GM18505 (cell line): ENCODE measurements at regions not wholly inside any gene's neighbourhood (a gene's known extent, or its start where the extent isn't known, plus 50 kb on each side); places are given as distances from the start of the nearest gene placed in this dataset.

Source experiments
- ATAC-seq: cut with Tn5 transposase; IDR thresholded peaks from one replicate; pipeline ENCODE4 v1.9.1; 2021; ENCODE audit not compliant: unreplicated experiment
- POLR2A ChIP-seq: IDR thresholded peaks from 4 replicates; pipeline ENCODE4 v1.6.1; 2011; ENCODE audit warnings: borderline replicate concordance; ENCODE audit not compliant: insufficient read depth, insufficient read length; ENCODE audit errors: extremely low read depth

DNA sequence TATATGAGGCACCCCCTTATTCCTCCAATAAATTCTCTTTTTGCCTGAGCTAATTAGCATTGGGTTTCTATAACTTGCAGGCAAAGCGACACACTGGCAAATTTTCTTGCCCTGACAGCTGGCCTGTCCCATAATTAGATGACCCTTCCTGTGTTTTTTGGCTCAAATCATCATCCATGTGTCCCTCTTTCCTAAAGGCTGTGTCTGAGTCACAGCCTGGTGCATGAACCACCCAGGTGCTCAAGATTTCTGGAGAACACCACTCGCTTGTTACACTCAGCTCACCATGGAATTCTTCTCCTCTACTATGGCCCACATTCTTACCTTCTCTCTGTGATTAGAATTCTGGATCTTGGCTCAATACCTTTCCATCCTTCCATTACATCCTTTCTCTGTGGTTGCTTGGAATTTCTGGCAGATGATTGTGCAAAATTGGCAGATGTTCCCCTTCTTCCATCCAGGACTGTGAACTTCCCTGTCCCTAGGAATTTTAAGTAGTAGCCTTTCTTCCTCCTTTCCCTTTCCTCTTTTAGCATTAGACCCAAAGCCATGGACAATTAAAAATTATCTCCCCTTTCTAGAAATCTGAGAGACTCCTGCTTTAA, 116.0 kb upstream of the ANKRD1 start:
- no peak for ATAC-seq
- no peak for TF ChIP-seq POLR2A

- TF ChIP-seq POLR2A, result no peak
- no peak for ATAC-seq
Observed at GRCh38 chr10:91038971-91039370, 118.1 kb upstream of the ANKRD1 start.

DNA sequence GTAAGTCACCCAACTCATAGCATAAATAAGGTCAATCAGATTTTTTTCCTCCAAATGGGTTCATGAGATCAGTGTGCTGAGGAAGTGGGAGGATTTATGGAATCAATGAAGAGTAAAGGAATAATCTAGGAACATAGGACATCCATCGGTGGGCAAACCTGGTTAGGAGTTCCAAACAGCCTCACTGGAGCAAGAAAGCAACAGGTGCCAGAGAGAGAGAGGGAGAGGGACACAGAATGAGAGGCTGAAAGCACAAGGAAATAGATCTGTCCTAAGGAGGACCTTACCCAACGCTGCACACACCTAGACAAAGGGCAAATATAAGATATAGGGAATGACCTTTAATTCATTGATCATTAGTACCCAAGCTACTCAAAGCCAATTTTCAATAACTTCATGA, 119.5 kb upstream of the ANKRD1 start:
- TF ChIP-seq POLR2A, result no peak
- ATAC-seq, result no peak

- no peak for TF ChIP-seq POLR2A
Observed at GRCh38 chr10:91042069-91042468, 121.2 kb upstream of the ANKRD1 start.

GRCh38 chr10:91043173-91043910, 122.5 kb upstream of the ANKRD1 start:
- no peak for ATAC-seq

More at GRCh38 chr10:91042069-91042468, 121.2 kb upstream of the ANKRD1 start:
- ATAC-seq, result no peak

DNA sequence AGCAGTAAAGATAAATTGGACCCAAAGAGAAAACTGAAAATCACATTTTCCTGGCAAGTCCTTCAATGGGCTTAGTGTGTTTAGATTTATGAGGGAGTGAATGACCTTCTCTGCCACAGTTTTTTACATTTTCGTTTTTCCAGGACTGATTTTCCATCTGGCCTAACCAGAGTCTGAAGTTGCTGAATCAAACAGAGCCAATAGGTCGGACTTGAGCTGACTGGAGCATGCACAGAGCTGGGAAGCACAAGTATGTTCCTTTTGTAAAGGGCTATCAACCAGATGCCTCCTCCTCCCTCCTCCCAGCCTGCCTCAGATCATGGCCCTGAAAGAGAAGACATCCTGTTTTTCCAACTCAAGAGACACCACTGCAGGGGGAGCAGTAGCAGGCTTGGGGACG, 126.0 kb upstream of the ANKRD1 start:
- ATAC-seq, result no peak
- no peak for TF ChIP-seq POLR2A

More at GRCh38 chr10:91043173-91043910, 122.5 kb upstream of the ANKRD1 start:
- TF ChIP-seq POLR2A, result no peak

DNA sequence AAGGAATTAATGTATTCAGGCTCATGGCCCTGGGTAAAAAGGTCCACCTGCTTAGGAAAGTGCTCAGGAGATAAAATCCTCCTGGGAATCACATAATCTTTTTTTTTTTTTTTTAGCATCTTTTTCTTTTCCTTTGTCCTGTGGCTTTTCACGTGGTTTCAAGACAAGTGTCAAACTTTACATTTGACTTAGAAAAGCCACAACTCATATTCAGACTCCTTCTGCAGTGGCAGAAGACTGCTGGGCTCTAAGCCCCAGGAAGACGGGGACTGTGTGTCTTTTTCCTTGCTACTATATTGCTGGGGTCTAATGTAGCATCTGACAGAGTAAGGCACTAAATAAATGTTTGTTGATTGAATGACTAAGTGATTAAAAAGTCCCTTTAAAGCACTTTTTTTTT, 127.5 kb upstream of the ANKRD1 start:
- no peak for ATAC-seq
- no peak for TF ChIP-seq POLR2A

DNA sequence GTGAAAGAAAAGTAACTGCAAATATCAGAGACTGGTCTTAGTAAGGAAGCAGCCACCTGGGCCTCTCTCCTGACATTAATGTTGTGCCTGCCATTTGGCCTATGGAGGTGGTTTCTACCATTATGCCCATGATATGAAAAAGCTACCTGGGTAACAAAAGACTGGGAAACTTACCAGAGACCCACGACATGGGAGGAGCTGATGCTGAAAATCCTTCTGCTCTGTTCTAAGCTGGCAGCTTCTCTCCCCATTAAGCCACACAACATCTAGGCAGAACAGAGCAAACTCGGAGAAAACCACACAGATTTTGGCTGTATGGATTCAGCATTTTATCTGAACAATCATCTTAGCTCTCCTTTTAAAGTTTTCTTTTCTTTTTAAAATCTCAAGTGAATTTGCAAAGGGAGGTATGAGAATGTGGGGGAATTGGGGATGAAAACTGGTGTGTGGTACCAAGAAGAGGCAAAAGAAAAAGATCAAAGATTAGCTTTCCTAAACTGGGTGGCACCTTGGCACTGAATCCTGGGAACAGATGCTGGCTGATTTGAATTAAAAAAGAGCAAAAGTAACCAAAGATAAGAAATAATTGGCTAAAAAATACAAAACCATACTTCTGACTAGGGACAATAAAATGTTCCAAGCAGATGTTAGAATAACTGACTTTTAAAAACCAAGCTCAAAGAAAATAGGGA, 128.6 kb upstream of the ANKRD1 start:
- no peak for ATAC-seq
- no peak for TF ChIP-seq POLR2A

DNA sequence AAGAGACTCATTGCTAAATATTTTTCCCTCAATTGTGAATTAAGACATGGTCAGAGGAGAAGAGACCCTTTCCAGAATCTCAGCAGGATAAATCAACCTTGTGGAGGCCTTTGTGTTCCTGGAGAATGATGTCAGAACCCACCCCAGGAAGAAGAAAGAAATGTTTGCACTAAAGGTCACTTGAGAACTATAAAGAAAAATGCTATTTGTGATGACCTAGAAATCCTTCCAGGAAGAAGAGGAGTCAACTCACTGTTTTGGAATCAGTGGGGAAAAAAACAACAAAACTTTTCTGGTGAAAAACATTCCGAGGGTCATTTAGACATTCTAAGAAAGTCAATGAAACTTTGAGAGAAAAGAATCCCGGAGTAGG, 129.1 kb upstream of the ANKRD1 start:
- ATAC-seq, result no peak
- TF ChIP-seq POLR2A, result no peak

- no peak for TF ChIP-seq POLR2A
- no peak for ATAC-seq
Observed at GRCh38 chr10:91050371-91051034, 129.6 kb upstream of the ANKRD1 start.

GRCh38 chr10:91051829-91052228, 130.9 kb upstream of the ANKRD1 start:
- ATAC-seq, result no peak
- TF ChIP-seq POLR2A, result no peak

- no peak for ATAC-seq
- TF ChIP-seq POLR2A, result no peak
Observed at GRCh38 chr10:91054325-91054724, 133.4 kb upstream of the ANKRD1 start.

- TF ChIP-seq POLR2A, result no peak
- no peak for ATAC-seq
Observed at GRCh38 chr10:91061187-91061586, 140.3 kb upstream of the ANKRD1 start.
